HG03432 (cell line): ENCODE measurements at regions not wholly inside any gene's neighbourhood (a gene's known extent, or its start where the extent isn't known, plus 50 kb on each side); places are given as distances from the start of the nearest gene placed in this dataset.

Experiments used
- ATAC-seq: cut with Tn5 transposase; IDR thresholded peaks from one replicate; pipeline ENCODE4 v1.9.1; 2021; ENCODE audit warnings: mild to moderate bottlenecking, moderate library complexity; ENCODE audit not compliant: unreplicated experiment

- no peak for ATAC-seq
Observed at GRCh38 chrX:14194711-14195110, 165.0 kb upstream of the GEMIN8 start.

GRCh38 chrX:14193547-14193946 lies 163.9 kb upstream of the GEMIN8 start:
- no peak for ATAC-seq

- no peak for ATAC-seq
Observed at GRCh38 chrX:14173873-14174272, 144.2 kb upstream of the GEMIN8 start.

GRCh38 chrX:14164828-14165227 lies 135.1 kb upstream of the GEMIN8 start:
- ATAC-seq: no peak

- no peak for ATAC-seq
Observed at GRCh38 chrX:14125462-14125861, 95.8 kb upstream of the GEMIN8 start.

- no peak for ATAC-seq
Observed at GRCh38 chrX:14124562-14124961, 94.9 kb upstream of the GEMIN8 start.

GRCh38 chrX:14095702-14096101 lies 66.0 kb upstream of the GEMIN8 start:
- ATAC-seq: peak; percentile 69

- no peak for ATAC-seq
Observed at GRCh38 chrX:14094191-14094590, 64.5 kb upstream of the GEMIN8 start.

GRCh38 chrX:14084466-14084865 lies 54.8 kb upstream of the GEMIN8 start:
- ATAC-seq: no peak

- no peak for ATAC-seq
Observed at GRCh38 chrX:14083783-14084182, 54.1 kb upstream of the GEMIN8 start.

- no peak for ATAC-seq
Observed at GRCh38 chrX:14079891-14080430, 50.3 kb upstream of the GEMIN8 start.
